Sigmoid colon (tissue), 4 donors: ENCODE measurements at regions not wholly inside any gene's neighbourhood (a gene's known extent, or its start where the extent isn't known, plus 50 kb on each side); places are given as distances from the start of the nearest gene placed in this dataset.

Source experiments
- POLR2AphosphoS5 ChIP-seq, 4 donors: sonication (generic); formaldehyde crosslinking; IDR thresholded peaks; one replicate each; pipeline ENCODE4 v1.6.1; 2017; ENCODE audit warnings: antibody characterized with exemption in 4 of 4
- TF ChIP-seq, protein P1 (sequence below), 4 experiments: fragments of 450-650 bp in 3 of 4; fragments of 200-600 bp in 1 of 4; IDR thresholded peaks; one replicate each; pipeline ENCODE4 v1.5.1; 2016 to 2019; ENCODE audit warnings: antibody characterized with exemption in 4 of 4, mild to moderate bottlenecking in 3 of 4, moderate library complexity in 2 of 4

DNA sequence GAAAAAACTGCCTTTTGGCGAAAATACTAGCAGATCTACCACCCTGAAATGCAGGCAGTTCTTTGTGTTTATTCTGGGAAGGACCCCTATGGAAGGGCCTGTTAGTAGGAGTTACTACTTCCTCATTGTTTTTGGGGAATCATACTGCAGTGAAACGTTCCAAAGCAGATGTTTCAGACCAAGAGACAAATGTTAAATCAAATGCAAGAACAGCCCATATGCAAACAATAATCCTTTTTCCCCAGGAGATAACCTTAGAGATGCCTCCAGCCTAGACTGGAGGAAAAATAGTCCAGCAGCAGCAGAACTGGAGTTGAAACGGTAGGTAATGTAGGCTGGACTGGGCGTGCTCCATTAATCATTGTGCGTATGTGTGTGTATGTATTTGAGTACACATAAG, 65.9 kb upstream of the VWDE start:
- TF ChIP-seq, protein P1, sequence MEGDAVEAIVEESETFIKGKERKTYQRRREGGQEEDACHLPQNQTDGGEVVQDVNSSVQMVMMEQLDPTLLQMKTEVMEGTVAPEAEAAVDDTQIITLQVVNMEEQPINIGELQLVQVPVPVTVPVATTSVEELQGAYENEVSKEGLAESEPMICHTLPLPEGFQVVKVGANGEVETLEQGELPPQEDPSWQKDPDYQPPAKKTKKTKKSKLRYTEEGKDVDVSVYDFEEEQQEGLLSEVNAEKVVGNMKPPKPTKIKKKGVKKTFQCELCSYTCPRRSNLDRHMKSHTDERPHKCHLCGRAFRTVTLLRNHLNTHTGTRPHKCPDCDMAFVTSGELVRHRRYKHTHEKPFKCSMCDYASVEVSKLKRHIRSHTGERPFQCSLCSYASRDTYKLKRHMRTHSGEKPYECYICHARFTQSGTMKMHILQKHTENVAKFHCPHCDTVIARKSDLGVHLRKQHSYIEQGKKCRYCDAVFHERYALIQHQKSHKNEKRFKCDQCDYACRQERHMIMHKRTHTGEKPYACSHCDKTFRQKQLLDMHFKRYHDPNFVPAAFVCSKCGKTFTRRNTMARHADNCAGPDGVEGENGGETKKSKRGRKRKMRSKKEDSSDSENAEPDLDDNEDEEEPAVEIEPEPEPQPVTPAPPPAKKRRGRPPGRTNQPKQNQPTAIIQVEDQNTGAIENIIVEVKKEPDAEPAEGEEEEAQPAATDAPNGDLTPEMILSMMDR (IDR thresholded peaks at IDR 0.05): no peak
- TF ChIP-seq POLR2AphosphoS5 (IDR thresholded peaks at IDR 0.05): no peak
